SK-N-DZ (cell line): ENCODE measurements at regions not wholly inside any gene's neighbourhood (a gene's known extent, or its start where the extent isn't known, plus 50 kb on each side); places are given as distances from the start of the nearest gene placed in this dataset.

Source experiments
- DNase-seq: peaks from one replicate; pipeline ENCODE4 v3.0.0-alpha.2; 2015; ENCODE audit warnings: low spot score

DNA sequence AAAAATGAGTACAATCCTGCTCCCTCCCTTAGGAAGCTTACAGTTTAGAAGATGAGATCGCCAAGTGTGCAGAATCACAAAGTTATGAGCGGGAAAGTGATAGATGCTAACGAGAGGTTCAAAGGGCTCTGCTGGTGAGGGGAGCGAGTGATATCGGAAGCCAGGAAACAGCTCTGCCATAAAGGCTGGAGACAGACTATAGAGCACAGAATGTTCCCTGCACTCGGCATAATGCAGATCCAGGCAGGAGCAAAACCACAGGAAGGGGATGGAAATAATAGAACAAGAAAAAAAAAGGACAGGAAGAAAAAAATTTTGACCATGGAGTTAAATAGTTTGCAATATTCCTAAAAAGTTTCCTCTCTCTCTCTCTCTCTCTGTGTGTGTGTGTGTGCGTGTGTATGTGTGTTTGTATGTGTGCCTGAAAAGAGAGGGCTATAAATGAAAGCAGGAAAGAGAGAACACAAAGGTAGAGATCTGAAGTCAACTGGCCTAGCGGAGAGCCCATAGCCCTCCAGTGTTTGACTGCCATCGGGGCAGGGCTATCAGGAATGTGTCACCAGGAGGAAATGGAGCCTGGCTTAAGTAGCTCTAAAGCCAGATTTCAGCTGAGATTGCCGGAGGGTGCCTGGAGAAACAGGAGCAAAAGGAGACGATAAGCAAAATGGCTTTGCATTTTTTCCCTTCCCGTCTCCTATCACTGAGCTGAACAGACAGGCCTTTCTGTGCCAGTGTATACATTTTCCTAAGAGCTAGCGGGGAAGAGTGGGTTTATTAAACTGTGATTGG is 175.8 kb upstream of the LYZL1 start:
- peak; percentile 71 for DNase-seq

DNA sequence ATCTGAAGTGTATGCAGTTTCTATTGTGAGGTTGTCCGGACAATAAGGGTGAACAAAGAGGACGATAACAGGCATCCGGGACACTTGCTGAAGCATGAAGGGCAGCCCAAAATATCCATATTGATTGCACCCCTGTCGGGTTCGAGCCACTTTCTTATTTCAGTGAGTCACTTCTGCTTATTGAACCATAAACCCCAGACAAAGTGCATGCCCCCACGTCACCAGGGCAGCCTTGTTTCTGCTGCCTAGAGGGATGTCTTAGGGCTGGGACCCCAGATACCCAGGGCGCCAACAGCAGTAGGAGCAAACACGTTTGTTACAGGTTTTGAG is 175.3 kb upstream of the LYZL1 start:
- DNase-seq = no peak

DNA sequence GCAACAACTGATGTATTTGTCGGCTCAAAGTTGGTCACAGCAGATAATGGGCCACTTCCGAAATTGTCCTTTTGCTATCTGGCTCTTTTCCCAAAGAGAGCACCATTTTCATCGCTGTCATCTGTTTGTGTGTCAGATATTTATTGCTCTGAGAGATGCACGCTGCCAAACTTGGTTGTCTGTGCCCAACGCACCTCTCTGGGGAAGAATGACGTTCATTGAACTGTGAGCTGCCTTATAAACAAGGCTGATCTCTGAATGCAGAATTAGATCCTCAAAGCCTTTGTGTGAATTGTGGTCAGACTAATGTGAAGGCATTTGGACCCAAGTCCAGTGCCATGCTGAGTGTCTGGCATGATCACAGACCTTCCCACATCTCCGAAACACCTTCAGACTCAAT is 174.7 kb upstream of the LYZL1 start:
- no peak for DNase-seq

DNA sequence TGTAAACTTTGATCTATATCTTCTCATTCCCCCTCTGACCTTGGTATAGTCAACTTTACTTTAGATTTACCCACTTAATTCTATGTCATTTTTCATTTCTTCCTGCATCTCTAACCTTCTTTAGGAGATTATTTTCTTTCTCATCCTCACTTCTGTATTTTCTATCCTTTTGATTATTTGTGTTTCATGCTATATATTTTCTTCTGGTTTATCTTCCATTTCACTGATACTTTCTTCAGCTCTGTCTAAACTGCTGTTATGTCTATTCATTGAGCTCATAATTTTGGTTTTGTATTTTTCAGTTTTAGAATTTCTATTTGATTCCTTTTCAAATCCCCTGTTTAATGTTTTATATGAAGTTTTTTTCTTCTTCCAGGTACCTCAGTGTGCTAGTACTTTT is 171.1 kb upstream of the LYZL1 start:
- DNase-seq = no peak

DNA sequence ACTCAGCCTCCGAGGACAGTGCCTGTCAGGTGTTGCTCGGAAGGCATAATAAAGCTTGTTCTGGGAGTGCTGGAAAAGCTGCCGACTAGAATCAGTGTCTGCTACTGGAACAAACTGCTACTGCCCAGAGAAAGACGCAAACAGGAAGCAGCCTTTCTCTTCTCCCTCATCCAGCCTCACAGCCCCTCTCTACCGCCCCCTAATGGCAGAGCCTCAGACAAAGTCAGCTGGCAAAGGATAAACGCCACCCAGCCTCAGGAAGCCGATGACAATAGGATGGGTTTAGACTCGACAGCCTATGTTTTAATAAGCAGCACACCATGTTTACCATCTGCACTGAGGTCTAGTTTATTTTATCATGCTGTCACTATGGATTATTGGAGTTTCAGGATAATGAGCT is 169.5 kb upstream of the LYZL1 start:
- peak; percentile 15 for DNase-seq

DNA sequence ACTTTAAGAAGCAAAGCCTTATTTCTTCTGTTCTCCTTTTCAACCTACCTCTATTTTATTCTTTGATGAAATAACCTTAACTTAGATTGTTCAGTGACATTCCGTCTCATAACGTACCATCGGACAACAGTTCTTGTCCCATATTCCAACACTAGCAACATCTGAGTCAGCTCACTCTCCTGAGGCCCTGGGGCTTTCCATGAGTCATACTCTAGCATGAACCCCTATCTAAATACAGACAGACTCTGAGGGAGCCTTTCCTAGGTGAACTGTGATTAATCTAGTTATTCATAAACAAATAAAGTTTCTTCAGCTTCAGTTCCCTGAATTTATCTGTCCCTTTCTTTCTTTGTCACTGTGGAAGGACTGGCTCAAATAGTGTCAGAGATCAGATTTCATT is 168.7 kb upstream of the LYZL1 start:
- no peak for DNase-seq

DNA sequence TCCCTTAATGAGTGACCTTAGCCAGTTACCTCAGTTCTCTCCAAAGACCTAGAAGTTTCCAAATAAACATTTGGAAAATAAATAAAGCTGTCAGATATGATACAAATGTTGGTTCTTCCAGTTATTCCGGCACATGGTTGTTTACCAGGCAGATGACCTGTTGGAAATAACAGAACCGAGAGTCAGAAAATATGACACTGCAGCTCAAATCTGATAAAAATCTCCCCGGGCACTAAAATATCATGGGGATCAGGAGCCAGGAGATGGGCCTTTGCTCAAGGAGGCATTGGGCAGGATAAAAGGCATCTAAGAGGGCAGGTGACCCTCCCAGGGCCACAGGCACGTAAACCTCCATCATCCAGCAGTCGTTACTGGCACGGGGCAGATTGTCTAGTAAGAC is 164.0 kb upstream of the LYZL1 start:
- DNase-seq = no peak

DNA sequence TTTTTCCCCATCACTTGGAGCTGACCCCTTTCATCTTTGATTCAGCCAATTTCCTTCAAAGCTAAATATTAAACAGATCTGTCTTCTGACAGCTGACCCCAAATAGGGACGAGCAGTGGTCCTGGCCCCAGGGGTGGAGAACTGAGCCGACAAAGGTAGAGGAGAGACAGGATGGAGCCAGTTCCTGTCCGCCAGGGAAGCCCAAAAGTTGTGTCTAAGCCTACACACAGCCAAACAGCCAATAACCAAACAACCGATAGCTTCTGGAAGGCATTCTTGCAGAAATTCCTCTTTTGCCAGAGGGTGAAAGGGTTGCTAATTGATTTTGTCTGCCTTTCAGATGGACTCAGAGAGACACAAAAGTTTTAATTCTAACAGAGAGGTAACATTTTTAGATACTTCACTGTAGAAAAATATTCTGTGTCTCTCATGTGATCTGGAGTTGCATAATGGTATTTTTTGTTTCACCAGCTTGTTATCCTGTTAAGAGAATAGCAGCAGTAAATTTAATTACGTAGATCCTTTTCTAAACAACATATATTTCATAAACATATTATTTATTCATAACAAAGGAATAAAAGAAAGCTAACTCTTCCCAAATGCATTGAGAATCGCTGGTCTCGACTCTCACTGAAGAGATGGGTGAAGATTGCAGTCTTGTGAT is 161.7 kb upstream of the LYZL1 start:
- DNase-seq = no peak

DNA sequence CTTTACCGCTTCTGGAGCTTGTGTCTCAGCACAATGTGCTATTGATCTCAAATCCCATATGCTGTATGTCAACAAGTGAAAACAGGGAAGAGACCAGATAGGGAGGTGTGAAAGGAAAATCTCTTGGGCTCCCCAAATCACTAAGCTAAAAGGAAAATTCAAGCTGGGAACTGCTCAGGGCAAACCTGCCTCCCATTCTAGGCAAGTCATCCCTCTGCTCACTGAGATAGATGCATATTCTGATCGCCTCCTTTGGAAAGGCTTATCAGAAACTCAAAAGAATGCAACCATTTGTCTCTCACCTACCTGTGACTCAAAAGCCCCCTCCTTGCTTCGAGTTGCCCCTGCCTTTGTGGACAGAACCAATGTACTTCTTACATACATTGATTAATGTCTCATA is 161.1 kb upstream of the LYZL1 start:
- DNase-seq = no peak

DNA sequence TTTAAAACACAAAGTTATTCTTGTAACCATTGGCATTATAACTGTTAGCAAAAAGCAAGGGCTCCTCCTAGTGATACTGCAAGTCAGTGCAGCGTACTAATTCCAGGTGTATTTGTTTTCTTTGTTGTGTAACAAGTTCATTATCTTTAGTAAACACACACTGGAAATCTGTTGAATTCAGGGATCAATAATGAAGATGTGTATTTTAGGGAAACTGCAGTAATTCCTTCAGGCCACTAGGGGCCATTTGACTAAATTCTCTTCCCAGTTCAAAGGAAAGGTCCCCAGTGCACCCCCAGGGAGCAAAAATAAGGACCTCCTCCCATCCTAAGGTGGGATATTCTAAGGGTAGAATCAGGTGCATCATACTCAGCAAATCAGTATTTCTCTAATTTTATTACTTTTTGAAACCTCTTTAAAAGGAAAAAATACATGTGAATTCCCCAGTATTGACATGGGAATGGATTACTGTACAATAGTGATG is 158.6 kb upstream of the LYZL1 start:
- DNase-seq = peak; percentile 29

DNA sequence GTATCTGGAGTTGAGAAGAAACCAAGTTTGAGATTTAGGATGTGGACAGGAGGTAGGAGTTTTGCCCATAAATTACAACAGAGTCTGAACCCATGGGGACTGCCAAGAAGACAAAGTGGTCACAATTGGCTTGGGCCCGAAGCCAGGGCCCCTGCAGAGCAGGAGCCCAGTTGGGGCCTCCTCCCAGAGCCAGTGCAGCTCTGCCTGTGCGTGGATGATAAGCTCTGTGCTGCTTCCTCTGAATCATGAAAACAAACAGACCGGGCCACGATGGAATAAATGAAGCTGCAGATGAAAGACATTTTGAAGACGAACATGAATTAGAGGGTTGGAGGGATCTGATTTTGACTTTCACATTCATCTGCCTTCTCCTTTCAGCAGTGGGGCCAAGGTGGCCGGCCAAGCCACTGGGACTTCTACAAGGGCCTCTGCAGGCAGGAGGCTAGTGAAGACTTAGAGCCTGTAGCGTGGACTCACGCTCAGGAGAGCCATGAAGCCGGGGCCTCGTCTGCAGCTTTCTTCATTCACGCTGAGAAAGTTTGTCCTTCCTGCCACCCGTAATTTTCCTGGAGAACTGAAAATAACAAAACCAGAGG is 156.8 kb upstream of the LYZL1 start:
- DNase-seq = no peak

DNA sequence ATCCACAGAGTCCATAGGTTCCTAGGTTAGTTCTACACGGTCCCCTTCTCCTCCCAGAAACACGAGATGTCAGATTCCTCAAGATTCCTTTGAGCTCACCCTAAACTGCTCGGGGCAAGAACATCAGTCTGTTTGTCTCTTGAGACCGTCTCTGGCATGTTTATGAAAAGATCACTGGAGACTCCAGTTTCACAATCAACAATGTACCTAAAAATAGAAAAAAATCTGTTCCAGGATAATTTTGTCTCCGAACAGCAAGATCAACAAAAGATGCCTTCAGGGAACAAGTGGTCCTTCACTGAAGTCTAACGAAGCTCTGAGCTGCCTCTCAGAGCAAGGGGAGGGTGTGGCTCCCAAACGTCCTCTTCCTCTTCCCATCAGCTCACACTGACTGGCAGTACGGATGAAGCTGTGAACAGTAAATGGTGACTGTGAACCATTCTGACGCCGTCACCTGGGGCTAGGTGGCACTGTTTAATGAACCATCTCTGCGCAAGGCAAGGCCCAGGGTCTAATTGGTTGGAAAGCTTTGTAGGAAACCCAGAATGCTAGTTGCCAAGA is 156.2 kb upstream of the LYZL1 start:
- DNase-seq = no peak

DNA sequence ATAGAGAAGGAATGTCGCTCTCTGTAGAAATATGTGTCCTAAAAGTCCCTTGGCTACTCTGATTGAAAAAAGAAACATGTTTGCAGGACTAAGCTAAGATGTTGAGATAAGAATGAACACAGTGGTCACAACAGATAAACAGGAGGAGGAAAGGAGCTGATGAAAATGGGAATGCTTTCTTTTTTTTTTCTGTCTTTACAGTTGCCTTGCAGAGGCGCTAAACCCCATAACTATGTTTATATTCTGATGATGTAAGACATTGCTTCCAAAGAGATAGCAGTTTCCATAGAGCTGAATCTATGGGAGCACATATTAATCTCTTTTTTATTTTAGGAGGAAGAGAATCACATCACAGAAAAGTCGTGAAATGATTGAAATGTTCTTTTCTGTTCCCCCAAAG is 153.5 kb upstream of the LYZL1 start:
- no peak for DNase-seq

DNA sequence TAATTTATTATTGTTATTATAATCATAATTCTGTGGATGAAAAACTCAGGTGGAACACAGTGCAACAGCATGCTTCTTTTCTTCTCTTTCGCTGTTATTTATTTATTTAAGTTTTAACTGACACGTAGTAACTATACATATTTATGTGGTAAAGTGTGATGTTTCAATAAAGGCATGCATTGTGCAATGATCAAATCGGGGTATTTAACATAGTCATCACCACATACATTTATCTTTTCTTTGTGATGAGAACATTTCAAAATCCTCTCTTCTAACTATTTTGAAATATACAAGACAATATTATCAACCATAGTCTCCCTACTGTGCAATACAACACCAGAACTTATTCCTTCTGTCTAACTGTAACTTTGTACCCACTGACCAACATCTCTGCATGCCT is 152.5 kb upstream of the LYZL1 start:
- DNase-seq = no peak

DNA sequence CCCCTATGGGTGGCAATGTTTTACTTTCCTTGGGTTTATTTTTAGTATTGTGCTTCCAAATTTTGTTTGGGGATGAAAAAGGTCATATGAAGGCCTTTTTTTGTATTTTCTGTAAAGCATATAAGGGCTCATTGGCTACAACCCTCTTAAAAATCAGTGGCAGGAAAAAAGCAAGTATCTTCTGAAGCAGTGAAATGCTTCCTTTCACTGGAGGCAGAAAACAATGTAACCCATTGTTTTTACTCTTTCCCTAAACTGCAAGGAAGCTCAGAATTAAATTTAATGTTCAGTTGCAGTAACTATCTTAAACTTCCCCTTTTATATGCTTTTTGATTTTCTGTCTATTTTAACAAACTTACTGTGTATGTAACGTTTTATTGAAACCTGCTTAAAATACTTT is 148.7 kb upstream of the LYZL1 start:
- no peak for DNase-seq

DNA sequence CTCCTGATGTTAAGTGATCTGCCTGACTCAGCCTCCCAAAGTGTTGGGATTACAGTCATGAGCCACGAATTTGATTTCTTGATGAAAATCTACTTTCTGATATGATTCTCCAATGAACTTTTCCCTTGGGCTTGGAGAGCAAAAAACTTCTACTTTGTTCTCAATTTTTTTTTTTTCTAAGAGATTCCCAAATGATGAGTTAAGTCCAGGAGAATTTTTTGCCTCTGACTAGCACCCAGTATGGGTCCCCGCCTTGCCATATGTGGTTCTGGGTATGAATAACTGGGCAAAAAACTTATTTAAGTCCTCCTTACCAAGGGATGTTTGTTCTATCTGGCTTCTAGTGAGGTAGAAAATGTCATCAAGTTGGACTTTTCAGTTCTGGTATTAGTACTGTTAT is 147.9 kb upstream of the LYZL1 start:
- no peak for DNase-seq

DNA sequence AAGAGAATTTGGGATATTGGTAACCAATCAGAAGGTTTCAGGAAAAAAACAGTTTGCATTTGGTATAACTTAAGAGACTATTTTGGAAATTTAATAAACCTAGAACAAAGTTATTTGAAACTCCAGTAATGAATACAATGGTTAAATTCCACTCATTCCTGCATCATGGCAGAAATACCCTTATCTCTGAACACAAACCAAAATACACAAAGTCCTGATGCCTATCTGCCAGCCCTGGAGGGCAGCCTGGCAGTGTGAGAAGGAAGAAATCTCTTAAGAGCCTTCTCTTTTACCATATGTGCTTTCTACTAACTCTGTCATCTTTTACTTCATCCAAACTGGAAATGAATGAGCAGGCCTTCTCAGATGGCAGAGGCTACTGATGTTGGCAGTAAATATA is 147.1 kb upstream of the LYZL1 start:
- DNase-seq = no peak

DNA sequence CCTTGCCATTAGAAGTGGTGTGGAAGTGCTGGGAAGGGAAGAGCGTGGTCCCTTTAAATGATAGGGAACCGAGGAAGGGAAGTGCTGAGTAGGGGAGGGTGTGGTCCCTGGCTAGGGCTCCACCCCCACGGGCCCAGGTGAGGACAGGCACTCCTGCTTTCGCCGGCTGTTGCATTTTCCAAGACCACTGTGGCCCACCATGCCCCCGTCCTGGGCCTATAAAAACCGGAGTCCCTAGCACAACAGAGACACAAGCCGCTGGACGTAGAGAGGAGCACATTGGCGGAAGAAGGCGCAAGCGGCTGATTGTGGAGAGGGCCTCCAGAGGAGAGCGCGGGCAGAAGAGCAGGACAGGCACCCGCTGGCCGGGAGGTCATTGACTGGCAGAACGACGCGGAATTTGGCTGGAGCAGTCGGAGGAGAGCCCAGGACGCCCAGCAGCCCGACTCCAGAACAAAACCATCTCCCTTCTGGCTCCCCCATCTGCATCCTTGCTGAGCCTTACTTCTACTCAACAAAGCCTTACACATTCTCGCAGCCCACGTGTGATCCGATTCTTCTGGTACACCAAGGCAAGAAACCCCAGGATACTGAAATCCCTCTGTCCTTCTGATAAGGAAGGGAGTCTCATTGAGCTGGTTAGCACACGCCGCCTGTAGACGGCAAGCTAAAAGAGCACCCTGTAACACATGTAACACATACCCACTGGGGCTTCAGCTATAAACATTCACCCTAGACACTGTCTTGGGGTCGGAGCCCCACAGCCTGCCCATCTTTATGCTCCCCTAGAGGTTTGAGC is 146.2 kb upstream of the LYZL1 start:
- DNase-seq = no peak

DNA sequence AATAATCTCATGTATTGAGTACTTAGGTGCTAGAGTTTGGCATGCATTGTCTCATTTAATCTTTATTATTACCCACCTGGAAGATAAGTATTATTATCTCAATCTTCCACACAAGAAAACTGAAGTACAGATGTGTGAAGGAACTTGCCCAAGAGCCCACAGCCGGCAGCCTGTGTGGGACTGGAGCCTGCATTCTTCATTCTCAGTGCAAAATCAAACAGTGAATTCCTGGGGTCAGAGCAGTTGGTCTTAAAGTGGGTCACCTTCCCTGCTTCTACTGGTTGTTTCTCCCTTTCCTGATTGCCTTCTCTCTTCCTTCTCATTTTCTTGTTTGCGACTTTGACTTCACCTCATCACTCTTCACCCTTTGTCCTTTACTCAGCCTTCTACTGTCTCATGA is 144.7 kb upstream of the LYZL1 start:
- DNase-seq = no peak

DNA sequence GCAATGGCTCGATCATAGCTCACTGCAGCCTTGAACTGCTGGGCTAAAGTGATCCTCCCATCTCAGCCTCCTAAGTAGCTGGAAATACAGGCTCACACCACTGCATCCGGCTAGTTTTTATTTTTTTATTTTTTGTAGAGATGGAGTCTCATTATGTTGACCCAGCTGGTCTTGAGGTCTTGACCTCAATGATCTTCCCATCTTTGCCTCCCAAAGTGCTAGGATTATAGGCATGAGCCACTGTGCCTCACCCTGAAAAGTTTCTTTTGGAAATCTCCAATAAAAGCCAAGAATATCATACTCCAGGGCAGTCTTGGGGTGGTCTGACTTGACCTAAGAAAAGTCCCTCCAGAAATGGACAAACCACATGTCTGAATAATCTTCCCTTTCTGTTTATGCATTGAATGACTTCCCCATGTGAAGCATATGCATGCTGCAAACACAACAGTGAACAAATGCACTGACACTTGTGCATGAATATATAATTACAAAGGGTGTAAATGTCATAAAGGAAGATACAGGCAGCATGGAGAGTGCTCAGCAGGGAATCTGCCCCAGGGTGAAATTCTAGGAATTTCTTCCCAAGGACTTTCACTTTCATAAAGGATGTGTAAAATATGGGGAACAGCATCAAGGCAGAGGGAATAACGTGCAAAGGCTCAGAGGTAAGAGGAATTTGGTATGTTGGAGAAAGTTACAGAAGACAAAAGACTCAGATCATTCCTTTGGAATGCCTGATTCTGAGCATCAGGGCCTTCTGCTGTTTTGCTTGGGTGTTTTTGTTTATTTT is 142.4 kb upstream of the LYZL1 start:
- no peak for DNase-seq

DNA sequence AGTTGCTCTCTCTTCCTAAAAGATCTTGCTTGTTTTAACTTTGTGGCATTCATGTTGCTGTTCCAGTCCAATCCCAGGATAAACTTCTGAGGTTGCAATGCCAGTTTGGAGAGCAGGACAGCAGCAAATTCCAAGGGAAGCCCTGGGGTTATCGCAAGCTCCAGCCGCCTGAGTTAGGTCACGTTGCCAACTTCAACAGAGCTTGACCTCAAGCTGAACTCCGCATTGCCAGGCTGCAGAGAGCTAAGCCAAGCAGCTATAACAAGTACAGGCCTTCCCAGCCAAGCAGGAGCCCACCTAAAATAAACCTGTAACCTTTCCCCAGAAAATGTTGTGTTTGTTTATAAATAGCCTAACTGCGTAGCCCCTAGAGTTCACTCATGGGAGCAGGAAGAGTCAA is 138.9 kb upstream of the LYZL1 start:
- no peak for DNase-seq
